Ishikawa (cell line): ENCODE measurements at regions not wholly inside any gene's neighbourhood (a gene's known extent, or its start where the extent isn't known, plus 50 kb on each side); places are given as distances from the start of the nearest gene placed in this dataset.

Source experiments
- CEBPB ChIP-seq: IDR thresholded peaks from 2 replicates; pipeline ENCODE4 v1.6.1; 2012
- CREB1 ChIP-seq: IDR thresholded peaks from 2 replicates; pipeline ENCODE4 v1.6.1; 2012; ENCODE audit warnings: low read depth
- EGR1 ChIP-seq: IDR thresholded peaks from 2 replicates; pipeline ENCODE4 v1.6.1; 2012
- EP300 ChIP-seq: IDR thresholded peaks from 2 replicates; pipeline ENCODE4 v1.6.1; 2012; ENCODE audit warnings: borderline replicate concordance
- FOXM1 ChIP-seq: IDR thresholded peaks from 2 replicates; pipeline ENCODE4 v1.6.1; 2012; ENCODE audit warnings: low read depth, borderline replicate concordance
- NFIC ChIP-seq: IDR thresholded peaks from 2 replicates; pipeline ENCODE4 v1.6.1; 2012
- RAD21 ChIP-seq: IDR thresholded peaks from 2 replicates; pipeline ENCODE4 v1.6.1; 2012; ENCODE audit warnings: low read depth
- TAF1 ChIP-seq: IDR thresholded peaks from 2 replicates; pipeline ENCODE4 v1.6.1; 2012; ENCODE audit warnings: low read depth, mild to moderate bottlenecking
- TCF12 ChIP-seq: IDR thresholded peaks from 2 replicates; pipeline ENCODE4 v1.6.1; 2012; ENCODE audit warnings: low read depth
- TEAD4 ChIP-seq: IDR thresholded peaks from 2 replicates; pipeline ENCODE4 v1.6.1; 2012
- ZBTB7A ChIP-seq: IDR thresholded peaks from 2 replicates; pipeline ENCODE4 v1.6.1; 2012; ENCODE audit warnings: low read depth
- TF ChIP-seq, protein P1 (sequence below): IDR thresholded peaks from 2 replicates; pipeline ENCODE4 v1.6.1; 2012
- TF ChIP-seq, protein P2 (sequence below): IDR thresholded peaks from 2 replicates; pipeline ENCODE4 v1.6.1; 2012
- TF ChIP-seq, protein P3 (sequence below): IDR thresholded peaks from 2 replicates; pipeline ENCODE4 v1.6.1; 2012; ENCODE audit warnings: low read depth, mild to moderate bottlenecking

DNA sequence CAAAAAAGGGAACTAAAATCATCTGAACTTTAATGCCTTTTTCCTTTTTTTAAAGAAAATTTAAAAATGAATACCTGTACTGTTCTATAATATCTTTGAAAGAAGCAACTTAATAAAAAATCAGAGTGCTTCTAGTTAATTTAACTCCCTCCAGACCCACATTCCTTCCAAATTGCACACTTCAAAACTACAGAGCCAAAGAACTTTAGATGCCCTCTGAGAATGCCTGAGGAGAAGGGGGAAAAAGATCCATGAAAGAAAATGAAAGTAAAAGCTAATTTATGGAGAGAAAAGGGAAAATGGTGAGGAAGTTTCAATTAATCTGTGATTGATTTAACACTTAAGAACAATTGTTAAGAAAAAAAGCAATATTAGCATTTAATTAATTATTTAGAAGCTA is 1141.6 kb downstream of the IGSF11 start:
- no peak for TF ChIP-seq TCF12
- TF ChIP-seq, protein P1, sequence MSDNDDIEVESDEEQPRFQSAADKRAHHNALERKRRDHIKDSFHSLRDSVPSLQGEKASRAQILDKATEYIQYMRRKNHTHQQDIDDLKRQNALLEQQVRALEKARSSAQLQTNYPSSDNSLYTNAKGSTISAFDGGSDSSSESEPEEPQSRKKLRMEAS, result no peak

DNA sequence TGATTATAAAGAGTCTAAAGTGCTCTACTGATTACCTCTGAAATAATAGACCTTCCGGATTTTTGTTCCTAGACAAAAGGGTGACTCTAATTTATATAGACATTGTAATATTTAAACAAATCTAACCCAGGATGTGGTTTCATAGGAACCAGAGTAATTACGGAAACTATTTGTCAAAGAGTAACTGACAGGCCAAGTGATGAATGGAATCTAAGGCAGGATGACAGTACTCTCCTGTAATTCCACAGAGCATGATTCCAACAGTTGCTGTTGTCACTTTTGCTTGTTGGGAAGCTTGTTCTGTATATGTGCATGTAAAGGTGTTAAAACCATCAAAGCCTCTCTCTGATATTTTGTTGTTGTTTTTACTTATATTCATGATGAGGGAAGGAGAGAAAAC is 1141.0 kb downstream of the IGSF11 start:
- TF ChIP-seq TCF12 (no peak), EP300 (peak; percentile 17; the same call in 1 of the 2 replicates)

DNA sequence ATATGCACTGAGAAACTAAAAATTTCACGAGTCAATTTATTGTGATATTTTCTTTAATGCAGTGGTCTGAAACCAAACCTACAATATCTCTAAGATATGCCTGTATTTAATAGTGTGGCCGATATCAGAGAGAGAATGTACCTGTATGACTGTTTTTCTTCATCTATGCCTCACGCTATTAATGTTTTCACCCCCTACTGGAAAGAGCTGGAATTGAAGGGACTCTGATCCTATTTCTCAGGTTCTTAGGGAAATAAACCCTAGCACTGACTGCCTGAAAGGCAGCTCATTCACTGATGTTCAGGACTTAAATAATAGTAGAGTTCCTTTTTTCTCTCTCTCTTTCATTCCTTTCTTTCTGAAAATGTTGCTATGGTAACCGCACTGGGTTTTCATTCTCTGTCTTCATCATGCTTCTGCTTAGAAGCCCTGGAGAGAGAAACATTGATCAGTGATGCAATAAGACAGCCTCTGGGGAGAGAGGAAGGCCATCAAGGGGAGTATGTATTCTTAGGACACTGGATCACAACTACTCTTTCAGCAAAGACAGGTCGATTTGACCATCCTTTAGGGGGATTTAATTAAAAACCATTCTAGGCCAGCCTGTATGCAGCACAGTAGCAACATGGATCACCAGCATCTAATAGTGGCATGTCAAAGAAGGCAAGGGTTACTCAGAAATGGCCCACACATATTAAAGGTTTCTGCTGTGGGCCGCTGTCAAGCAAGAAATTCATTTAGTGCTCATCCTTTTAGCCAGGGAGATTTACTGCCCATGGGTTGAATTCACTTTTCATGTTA is 1135.7 kb downstream of the IGSF11 start:
- TF ChIP-seq RAD21 (peak; percentile 18; the same call in 1 of the 2 replicates), TEAD4 (no peak), TAF1 (no peak)
- TF ChIP-seq, protein P2, sequence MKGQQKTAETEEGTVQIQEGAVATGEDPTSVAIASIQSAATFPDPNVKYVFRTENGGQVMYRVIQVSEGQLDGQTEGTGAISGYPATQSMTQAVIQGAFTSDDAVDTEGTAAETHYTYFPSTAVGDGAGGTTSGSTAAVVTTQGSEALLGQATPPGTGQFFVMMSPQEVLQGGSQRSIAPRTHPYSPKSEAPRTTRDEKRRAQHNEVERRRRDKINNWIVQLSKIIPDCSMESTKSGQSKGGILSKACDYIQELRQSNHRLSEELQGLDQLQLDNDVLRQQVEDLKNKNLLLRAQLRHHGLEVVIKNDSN, result no peak

DNA sequence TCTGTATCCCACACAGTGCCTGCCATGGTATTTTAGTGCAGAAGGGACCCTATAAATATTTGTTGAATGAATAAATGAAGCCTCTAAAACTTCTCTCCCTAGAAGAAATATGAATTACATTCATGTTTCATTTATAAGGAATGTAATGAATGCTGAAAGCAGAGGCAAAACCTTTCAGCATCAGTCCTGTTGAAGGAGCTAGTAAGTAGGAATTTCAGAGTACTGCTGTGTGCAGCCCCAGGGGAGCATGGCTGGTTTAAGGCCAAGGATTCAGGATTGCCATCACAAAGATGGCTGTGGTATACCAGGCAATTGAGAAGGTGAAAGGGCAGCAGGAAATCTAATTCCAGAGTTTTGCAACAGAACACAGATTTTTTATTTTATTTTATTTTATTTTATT is 1131.4 kb downstream of the IGSF11 start:
- TF ChIP-seq, protein P2, result no peak
- TF ChIP-seq, protein P1, result no peak
- no peak for TF ChIP-seq CEBPB
- TF ChIP-seq RAD21, result no peak
- no peak for TF ChIP-seq EP300

DNA sequence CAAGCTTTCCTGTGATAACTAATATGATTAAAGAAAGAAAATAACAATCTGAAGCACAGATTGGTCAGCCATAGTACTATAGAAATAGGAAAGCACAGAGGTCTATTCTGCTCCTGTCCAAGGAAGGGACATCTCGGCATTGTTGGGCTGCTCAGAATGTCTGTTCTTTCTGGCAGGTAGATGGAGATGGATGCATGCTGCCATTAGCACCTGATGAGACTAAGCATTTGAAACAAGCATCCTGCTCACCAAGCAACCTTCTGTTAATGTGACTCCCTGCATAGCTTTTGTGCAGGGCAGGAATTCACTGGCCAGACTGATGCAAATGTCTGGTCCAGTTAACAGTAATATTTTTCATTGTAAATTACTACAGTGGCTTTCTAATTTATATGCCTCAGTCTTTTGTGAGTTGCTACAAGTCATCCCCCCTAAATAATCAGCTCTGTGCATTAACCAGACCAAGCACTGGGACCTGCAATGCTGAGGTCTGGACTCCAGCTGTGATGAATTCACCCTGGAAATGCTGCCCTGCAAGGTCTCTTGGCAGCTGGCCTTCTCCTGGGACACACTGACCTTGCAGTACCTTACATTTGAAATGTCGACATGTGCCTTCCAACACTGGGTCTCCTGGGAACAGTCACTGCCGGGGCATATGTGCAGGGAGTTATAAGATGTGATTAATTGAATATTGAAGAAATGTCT is 1123.7 kb downstream of the IGSF11 start:
- TF ChIP-seq FOXM1, result peak; percentile 56; the same call in 1 of the 2 replicates
- 0 out of 2 replicates have a peak, but pooled peaks have one; percentile 4 for TF ChIP-seq RAD21
- no peak for TF ChIP-seq TAF1
- TF ChIP-seq, protein P1, result peak; percentile 44; the same call in 1 of the 2 replicates
- peak; percentile 77 for TF ChIP-seq TEAD4
- TF ChIP-seq EGR1, result no peak
- no peak for TF ChIP-seq CEBPB
- TF ChIP-seq NFIC, result peak; percentile 89
- TF ChIP-seq CREB1, result no peak
- peak; percentile 83 for TF ChIP-seq EP300
- TF ChIP-seq, protein P3, sequence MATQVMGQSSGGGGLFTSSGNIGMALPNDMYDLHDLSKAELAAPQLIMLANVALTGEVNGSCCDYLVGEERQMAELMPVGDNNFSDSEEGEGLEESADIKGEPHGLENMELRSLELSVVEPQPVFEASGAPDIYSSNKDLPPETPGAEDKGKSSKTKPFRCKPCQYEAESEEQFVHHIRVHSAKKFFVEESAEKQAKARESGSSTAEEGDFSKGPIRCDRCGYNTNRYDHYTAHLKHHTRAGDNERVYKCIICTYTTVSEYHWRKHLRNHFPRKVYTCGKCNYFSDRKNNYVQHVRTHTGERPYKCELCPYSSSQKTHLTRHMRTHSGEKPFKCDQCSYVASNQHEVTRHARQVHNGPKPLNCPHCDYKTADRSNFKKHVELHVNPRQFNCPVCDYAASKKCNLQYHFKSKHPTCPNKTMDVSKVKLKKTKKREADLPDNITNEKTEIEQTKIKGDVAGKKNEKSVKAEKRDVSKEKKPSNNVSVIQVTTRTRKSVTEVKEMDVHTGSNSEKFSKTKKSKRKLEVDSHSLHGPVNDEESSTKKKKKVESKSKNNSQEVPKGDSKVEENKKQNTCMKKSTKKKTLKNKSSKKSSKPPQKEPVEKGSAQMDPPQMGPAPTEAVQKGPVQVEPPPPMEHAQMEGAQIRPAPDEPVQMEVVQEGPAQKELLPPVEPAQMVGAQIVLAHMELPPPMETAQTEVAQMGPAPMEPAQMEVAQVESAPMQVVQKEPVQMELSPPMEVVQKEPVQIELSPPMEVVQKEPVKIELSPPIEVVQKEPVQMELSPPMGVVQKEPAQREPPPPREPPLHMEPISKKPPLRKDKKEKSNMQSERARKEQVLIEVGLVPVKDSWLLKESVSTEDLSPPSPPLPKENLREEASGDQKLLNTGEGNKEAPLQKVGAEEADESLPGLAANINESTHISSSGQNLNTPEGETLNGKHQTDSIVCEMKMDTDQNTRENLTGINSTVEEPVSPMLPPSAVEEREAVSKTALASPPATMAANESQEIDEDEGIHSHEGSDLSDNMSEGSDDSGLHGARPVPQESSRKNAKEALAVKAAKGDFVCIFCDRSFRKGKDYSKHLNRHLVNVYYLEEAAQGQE, result no peak
- peak; percentile 86 for TF ChIP-seq TCF12
- no peak for TF ChIP-seq ZBTB7A

DNA sequence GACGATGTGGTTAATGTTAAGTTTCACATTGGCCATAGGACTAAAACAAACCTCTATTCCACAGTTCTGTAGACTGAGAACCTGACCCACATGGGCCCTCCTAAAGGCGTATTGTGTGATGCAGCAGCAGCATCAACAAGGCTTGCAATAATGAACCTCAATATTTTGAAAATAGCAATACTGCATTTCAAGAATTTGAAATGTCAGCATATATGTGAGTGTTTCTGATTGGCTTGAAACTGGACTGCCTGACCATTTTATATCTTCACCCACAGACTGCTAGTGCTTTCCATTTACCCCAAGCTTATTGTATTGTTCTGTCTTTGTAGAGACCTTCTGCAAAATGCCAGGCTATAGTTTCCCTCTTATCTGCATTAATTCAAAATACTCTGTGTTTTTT is 1122.3 kb downstream of the IGSF11 start:
- TF ChIP-seq FOXM1, result no peak
- no peak for TF ChIP-seq TAF1
- TF ChIP-seq NFIC, result no peak
- no peak for TF ChIP-seq RAD21
- TF ChIP-seq ZBTB7A, result no peak
- no peak for TF ChIP-seq TEAD4
- TF ChIP-seq, protein P3, result no peak
- no peak for TF ChIP-seq EP300
- TF ChIP-seq CREB1, result no peak
- TF ChIP-seq, protein P2, result no peak
